Mucosa of descending colon (tissue), 3 donors: ENCODE measurements at regions not wholly inside any gene's neighbourhood (a gene's known extent, or its start where the extent isn't known, plus 50 kb on each side); places are given as distances from the start of the nearest gene placed in this dataset.

Experiments used
- ATAC-seq: fragments of 200-7000 bp; cut with Tn5 transposase; one replicate; pipeline ENCODE4 v1.9.1; 2020; ENCODE audit warnings: mild to moderate bottlenecking, moderate library complexity
- DNase-seq, 3 donors: peaks; one replicate each; pipeline ENCODE4 v3.0.0-alpha.2; 2020
- H3K36me3 ChIP-seq: fragments of 200-600 bp; one replicate; pipeline ENCODE4 v1.8.0; 2021; ENCODE audit warnings: low read depth, mild to moderate bottlenecking
- H3K4me1 ChIP-seq: fragments of 200-600 bp; one replicate; pipeline ENCODE4 v1.8.0; 2021; ENCODE audit warnings: low read depth, mild to moderate bottlenecking
- H3K4me3 ChIP-seq: fragments of 200-600 bp; one replicate; pipeline ENCODE4 v1.8.0; 2021; ENCODE audit warnings: mild to moderate bottlenecking
- H3K9me3 ChIP-seq: fragments of 200-600 bp; one replicate; pipeline ENCODE4 v1.8.0; 2021; ENCODE audit warnings: mild to moderate bottlenecking
- intact Hi-C, 2 donors: fragments of 100-400 bp; cut with DNase I in 1 of 2; cut with micrococcal nuclease in 1 of 2; formaldehyde crosslinking; loops; one replicate each; pipeline versions ENCODE4 v1.11.0 to v1.11.1; 2022; cut with DNase I, micrococcal nuclease
- TF ChIP-seq, protein P1 (sequence below): fragments of 200-600 bp; IDR thresholded peaks from one replicate; pipeline ENCODE4 v1.8.0; 2022; ENCODE audit warnings: antibody characterized with exemption, mild to moderate bottlenecking
- donor health status: DM: no; HTN: no; CAD: no; lungs with moderate emphysema.
- donor health status: DM: no; HTN: no; CAD: no.
- donor health status: DM: no; HTN: yes; CAD: no.

DNA sequence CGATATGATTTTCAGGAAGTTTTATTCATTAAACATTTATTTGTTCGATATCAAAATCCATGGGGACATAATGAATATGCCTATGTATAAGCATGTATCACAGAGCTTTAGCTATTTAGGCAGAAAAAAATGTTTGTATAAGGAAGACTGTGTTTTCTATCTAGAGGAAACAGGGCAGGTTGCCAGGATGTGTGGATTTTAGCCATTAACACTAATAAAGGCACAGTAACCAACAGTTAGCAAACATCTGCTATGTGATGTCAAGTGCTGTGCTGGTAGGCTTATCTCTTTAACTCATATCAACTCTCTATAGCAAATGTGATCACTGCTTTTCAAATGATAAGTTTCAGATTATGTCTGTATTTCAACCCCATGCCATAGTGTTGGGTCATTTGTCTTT lies 708.9 kb upstream of the HS3ST1 start:
- Histone ChIP-seq H3K4me3 (no peak overlapping the region), H3K36me3 (no peaks in the 10 kb centered on the region), H3K9me3 (peaks cover 17% of the 10 kb centered on the region), H3K4me1 (no peaks in the 10 kb centered on the region)
- intact Hi-C loops = no loop called here
- TF ChIP-seq, protein P1, sequence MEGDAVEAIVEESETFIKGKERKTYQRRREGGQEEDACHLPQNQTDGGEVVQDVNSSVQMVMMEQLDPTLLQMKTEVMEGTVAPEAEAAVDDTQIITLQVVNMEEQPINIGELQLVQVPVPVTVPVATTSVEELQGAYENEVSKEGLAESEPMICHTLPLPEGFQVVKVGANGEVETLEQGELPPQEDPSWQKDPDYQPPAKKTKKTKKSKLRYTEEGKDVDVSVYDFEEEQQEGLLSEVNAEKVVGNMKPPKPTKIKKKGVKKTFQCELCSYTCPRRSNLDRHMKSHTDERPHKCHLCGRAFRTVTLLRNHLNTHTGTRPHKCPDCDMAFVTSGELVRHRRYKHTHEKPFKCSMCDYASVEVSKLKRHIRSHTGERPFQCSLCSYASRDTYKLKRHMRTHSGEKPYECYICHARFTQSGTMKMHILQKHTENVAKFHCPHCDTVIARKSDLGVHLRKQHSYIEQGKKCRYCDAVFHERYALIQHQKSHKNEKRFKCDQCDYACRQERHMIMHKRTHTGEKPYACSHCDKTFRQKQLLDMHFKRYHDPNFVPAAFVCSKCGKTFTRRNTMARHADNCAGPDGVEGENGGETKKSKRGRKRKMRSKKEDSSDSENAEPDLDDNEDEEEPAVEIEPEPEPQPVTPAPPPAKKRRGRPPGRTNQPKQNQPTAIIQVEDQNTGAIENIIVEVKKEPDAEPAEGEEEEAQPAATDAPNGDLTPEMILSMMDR = no peak
- no peak for DNase-seq
- ATAC-seq = no peak

DNA sequence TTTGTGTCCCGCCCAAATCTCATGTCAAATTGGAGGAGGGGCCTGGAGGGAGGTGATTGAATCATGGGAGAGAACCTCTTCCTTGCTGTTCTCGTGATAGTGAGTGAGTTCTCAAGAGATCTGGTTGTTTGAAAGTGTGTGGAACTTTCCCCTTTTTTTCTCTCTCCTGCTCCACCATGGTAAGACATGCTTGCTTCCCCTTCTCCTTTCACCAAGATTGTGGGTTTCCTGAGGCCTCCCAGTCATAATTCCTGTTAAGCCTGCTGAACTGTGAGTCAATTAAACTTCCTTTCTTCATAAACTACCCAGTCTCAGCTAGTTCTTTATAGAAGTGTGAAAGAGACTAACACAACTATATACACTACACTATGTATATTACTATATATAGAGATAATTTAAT lies 697.8 kb upstream of the HS3ST1 start:
- no peaks in the 10 kb centered on the region for H3K36me3 ChIP-seq
- TF ChIP-seq, protein P1 = no peak
- no peaks in the 10 kb centered on the region for H3K4me1 ChIP-seq
- H3K4me3 ChIP-seq = no peak overlapping the region
- DNase-seq (no peak), ATAC-seq (no peak)
- peaks cover 3% of the 10 kb centered on the region for H3K9me3 ChIP-seq
- intact Hi-C loops = no loop called here

DNA sequence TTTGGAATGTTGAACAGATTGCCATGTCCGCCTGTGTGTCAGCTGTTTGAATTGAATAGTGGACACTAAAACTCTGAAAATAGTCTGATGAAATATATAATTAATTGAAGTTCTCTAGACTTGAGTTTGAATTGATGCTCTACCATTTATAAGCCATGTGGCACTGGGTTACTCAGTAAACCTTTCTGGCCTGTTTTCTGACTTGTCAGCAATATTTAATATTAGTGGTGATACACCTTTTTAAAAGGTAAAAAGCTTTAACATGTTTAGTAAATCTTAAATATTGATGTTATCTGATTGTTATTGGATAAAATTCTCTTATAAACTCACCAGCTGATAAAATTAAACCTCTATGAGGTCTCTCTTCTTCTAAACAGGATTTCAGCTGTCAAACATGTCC lies 695.4 kb upstream of the HS3ST1 start:
- Histone ChIP-seq H3K4me3 (no peak overlapping the region), H3K9me3 (no peaks in the 10 kb centered on the region), H3K36me3 (no peaks in the 10 kb centered on the region), H3K4me1 (no peaks in the 10 kb centered on the region)
- TF ChIP-seq, protein P1 = no peak
- no peak for DNase-seq
- intact Hi-C loops = no loop called here
- ATAC-seq = no peak

DNA sequence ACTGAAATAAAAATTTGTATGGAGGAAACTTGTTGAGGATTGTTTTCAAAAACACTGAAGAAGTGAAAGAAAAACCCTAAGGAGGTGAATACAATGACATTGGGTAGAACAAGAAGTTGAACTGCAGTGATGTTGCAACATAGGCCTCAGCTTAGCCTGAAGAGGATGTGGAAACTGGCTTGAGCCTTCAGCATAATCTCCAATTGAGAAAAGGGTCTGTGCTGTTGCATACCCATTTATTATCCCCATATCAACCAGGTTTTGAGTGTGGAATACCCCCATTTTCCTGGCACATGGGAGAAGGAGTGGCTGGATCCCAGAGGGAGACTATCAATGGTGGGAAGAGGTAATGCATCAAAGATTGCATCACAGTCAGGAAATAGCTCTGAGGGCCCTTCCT lies 695.0 kb upstream of the HS3ST1 start:
- no peaks in the 10 kb centered on the region for H3K4me1 ChIP-seq
- intact Hi-C loops = no loop called here
- no peaks in the 10 kb centered on the region for H3K36me3 ChIP-seq
- DNase-seq (no peak), ATAC-seq (peak; percentile 20)
- TF ChIP-seq, protein P1 = no peak
- H3K9me3 ChIP-seq = no peaks in the 10 kb centered on the region
- H3K4me3 ChIP-seq = no peak overlapping the region

DNA sequence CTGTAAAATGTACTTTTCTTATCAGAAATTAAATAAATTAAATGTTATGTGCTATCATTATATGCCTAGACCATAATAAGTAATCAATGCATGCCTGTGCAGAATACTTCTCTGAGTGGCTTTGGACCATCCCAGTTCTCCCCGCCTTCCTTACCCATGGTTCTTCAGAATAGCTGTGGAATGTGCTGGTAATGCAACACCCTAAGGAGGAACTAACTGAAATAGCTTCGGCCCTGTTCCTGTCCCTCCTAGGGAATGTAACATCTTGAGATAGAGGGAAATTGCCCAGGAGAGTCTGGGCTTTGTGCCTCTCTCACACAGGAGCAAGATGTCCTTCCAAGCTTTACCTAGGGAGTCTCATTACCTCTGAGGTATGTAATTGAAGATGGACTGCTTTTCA lies 693.6 kb upstream of the HS3ST1 start:
- H3K36me3 ChIP-seq = no peaks in the 10 kb centered on the region
- intact Hi-C loops = no loop called here
- no peaks in the 10 kb centered on the region for H3K9me3 ChIP-seq
- no peak for DNase-seq
- peak; percentile 21 for ATAC-seq
- TF ChIP-seq, protein P1 = no peak
- no peak overlapping the region for H3K4me3 ChIP-seq
- H3K4me1 ChIP-seq = no peaks in the 10 kb centered on the region

DNA sequence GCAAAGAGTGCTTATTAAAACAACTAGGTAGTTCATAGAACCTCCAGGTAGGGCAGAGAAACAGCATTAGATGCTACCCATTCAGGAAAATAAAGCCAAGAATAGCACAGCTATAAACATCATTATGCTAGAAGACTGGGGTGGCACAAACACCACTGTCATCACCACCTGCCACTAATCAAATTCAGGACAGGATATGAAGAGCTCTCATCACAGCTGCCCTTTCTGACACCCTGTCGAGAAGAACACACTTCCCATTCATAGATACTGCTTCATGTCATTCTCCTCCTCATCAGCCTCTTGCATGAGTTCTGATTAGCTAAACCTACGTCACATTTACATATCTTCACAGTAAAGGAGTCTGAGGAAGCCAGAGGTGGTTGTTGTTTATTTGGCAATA lies 692.3 kb upstream of the HS3ST1 start:
- H3K4me3 ChIP-seq = no peak overlapping the region
- ATAC-seq (no peak), DNase-seq (no peak)
- no peaks in the 10 kb centered on the region for H3K9me3 ChIP-seq
- H3K36me3 ChIP-seq = no peaks in the 10 kb centered on the region
- TF ChIP-seq, protein P1 = no peak
- H3K4me1 ChIP-seq = no peaks in the 10 kb centered on the region
- intact Hi-C loops = no loop called here
